Transverse colon (tissue), 4 donors: ENCODE measurements at regions not wholly inside any gene's neighbourhood (a gene's known extent, or its start where the extent isn't known, plus 50 kb on each side); places are given as distances from the start of the nearest gene placed in this dataset.

Experiments used
- CTCF ChIP-seq, 5 experiments: fragments of 200-600 bp in 3 of 5; fragments of 450-650 bp in 2 of 5; sonication (generic) in 3 of 5; IDR thresholded peaks; 1 replicate in 2 of 5; 2 replicates in 3 of 5; pipeline ENCODE4 v1.5.1; 2016 to 2017; ENCODE audit warnings: antibody characterized with exemption in 5 of 5, inconsistent platforms in 3 of 5, mild to moderate bottlenecking in 2 of 5, moderate library complexity in 1 of 5
- EP300 ChIP-seq: sonication (generic); formaldehyde crosslinking; IDR thresholded peaks from one replicate; pipeline ENCODE4 v1.6.1; 2017; ENCODE audit warnings: antibody characterized with exemption, low read depth
- POLR2A ChIP-seq: fragments of 450-650 bp; IDR thresholded peaks from one replicate; pipeline ENCODE4 v1.6.1; 2016; ENCODE audit warnings: antibody characterized with exemption, mild to moderate bottlenecking, moderate library complexity
- POLR2AphosphoS5 ChIP-seq, 3 donors: sonication (generic); formaldehyde crosslinking; IDR thresholded peaks; one replicate each; pipeline ENCODE4 v1.6.1; 2016; ENCODE audit warnings: antibody characterized with exemption in 3 of 3

GRCh38 chr22:22813126-22814075, 74.2 kb upstream of the IGLL5 start:
- no peak for TF ChIP-seq POLR2A
- no peak for TF ChIP-seq CTCF (IDR thresholded peaks at IDR 0.05)
- no peak for TF ChIP-seq POLR2AphosphoS5 (IDR thresholded peaks at IDR 0.05)
- no peak for TF ChIP-seq EP300
